HuH-7 (cell line): ENCODE measurements at regions not wholly inside any gene's neighbourhood (a gene's known extent, or its start where the extent isn't known, plus 50 kb on each side); places are given as distances from the start of the nearest gene placed in this dataset.
"Not testable (repeated sequence)": the region's sequence is repeated elsewhere in the genome, so short reads cannot be mapped to it uniquely, and the experiment has no call there.

Experiments used
- DNase-seq: peaks from one replicate; pipeline ENCODE4 v3.0.0; 2011; ENCODE audit warnings: low spot score

DNA sequence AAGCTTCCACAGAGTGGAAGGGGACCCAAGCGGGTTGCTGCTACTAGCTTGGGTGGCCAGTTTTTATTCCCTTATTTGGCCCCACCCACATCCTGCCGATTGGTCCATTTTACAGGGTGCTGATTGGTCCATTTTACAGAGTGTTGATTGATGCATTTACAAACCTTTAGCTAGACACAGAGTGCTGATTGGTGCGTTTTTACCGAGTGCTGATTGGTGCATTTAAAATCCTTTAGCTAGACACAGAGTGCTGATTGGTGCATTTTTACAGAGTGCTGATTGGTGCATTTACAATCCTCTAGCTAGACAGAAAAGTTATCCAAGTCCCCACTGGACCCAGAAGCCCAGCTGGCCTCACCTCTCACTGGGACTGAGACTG lies 187.0 kb upstream of the KCNMB2 start:
- DNase-seq, result not testable (repeated sequence)

DNA sequence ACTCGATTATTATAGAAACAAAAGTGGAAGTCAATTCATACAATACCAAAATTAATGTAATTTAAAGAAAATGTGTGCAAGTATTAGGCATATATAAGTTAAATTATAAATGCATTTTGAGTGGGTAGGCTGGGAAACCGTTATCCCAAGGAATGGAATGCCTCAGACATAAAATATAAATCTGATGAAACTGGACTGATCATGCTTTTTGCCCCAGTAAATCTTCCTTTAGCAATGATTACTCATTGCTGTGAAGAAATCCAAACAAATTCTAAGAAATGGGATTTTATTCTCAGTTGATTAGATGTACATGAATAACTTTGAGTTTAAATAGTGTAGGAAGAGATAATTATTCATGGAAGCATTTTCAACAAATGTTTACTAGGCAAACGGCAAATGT lies 185.5 kb upstream of the KCNMB2 start:
- DNase-seq, result no peak

DNA sequence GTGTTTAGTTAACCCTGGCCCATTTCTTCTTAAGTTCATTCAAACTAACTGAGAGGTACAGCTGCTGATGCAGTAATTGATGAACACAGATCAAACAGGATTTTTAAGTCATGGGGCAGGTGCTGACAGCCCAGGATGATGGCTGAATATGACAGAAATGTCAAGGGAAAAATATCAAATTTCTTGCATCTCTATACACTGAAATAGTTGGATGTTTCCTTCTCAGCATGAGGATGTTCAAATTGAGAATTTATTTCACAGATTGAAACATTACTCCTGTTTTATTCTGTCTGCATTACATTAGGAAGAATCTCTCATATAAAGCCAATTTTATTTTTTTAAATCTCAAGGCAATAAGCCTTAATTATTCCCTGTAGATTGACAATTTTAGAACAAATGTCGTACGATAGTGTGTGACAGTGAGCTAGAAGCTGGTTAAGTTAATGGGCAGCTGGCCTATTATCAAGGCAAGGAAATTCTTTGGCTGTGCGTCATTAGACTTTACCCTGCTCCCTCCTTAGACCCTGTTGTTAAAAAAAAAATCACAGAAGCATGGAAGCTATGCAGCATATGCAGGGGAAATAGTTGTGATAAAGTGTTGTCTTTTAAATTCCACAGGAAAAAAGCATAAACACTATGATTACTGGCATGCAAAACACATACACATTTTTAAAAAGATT lies 183.8 kb upstream of the KCNMB2 start:
- DNase-seq, result no peak

DNA sequence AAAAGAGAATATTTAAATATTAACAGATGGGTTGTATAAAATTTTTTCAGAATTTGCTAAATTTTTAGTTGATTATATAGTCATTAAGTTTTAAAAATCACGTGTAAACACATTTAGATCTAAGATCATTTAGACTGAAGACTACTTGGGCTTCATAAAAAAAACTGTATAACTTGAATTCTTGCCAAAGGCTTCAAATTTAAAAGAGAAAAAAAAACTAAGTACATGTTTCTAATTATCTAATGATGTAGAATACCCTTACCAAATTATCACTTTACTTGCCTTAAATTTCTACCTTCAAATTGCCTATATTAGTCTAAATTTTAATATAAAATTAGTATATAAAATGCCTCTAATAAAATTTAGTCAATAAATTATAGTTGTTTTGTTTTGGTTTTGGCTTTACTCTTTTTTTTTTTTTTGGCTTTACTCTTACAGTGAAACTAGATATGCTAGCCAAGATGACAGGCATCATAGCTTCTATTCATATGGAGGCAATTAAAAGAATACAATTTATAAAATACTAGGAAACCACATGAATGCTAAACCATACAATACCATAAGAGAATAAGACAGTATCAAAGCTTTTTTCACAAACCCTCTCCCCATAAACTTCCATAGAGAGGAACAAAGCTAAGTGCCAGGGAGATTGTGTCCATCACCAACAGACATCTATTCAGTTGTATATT lies 183.1 kb upstream of the KCNMB2 start:
- no peak for DNase-seq

DNA sequence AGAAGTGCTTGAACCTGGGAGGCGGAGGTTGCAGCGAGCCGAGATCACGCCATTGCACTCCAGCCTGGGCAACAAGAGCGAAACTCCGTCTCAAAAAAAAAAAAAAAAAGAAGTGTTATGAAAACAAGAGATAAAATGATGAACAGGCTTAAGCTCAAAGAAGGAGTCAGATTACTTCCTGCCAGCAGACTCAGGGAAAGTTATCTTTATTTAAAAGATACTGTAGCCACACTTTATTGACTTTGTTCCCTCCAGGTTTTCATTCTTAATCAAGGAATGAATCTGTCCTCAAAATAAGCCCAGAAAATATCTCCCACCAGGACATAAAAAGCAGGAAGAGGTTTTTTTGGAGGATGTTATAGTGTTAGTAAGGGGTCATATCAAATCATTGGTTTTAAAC lies 176.5 kb upstream of the KCNMB2 start:
- no peak for DNase-seq

DNA sequence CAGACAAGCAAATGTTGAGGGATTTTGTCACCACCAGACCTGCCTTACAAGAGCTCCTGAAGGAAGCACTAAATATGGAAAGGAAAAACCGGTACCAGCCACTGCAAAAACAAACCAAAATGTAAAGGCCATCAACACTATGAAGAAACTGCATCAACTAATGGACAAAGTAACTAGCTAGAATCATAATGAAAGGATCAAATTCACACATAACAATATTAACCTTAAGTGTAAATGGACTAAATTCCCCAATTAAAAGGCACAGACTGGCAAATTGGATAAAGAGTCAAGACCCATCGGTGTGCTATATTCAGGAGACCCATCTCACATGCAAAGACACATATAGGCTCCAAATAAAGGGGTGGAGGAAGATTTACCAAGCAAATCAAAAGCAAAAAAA lies 173.2 kb upstream of the KCNMB2 start:
- not testable (repeated sequence) for DNase-seq

DNA sequence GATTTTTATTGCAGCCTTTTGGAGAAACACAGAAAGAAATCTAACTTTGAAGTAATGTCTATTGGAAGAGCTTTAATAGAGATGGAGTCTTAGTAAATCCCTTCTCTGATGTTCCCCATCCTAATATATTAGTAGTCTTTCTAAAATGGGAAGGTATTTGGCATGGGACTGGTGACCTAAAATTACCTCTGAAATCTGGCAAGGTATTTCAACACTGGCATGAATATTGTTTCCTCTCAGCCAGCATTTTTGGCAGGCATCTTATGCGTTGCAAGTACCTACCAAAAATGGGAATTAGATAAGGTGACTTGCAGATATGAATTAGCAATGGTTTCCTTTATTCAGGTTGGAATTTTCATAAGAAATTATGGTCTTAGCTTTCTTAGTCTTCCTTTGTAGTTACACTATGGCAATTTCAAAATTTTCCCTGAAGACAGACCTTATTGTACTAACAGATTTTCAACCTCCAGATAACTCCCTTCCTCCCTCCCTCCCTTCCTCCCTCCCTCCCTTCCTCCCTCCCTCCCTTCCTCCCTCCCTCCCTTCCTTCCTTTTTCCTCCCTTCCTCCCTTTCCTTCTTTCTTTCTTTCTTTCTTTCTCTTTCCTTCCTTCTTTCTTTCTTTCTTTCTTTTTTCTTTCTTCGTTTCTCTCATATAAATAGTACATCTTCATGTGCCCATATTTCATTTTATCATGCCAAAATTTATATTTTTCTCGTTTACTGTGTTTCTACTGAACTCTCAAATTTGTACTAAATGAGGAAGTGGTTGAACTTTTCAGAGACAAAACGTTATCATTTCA lies 168.2 kb upstream of the KCNMB2 start:
- DNase-seq, result no peak

DNA sequence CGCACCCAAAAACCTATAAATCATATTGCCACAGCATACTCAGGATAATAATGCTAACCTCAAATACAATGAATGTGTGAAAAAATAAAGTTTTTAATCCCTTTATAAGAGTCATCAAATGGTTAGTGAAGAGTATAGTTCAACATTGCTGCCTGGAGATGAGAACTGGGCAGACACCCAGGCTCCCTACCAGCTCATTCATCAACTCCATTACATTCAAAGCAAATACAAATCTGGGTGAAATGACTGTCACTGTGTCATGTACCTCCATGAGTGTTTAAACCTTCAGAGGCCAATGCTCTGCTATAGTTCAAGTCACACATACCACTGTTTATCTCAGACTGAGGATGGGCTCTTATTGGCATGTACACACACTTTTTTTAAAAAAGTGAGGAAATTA lies 167.2 kb upstream of the KCNMB2 start:
- DNase-seq, result no peak

DNA sequence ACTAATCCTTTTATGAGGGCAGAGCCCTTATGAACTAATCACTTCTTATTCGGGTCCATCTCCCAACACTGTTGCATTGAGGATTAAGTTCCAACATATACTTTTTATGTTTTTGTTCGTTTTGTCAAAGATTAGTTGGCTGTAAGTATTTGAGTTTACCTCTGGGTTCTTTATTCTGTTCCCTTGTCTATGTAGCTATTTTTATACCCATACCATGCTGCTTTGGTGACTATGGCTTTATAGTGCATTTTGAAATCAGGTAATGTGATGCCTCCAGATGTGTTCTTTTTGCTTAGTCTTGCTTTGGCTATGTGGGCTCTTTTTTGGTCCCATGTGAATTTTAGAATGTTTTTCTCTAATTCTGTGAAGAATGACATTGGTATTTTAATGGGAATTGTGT lies 166.4 kb upstream of the KCNMB2 start:
- DNase-seq, result no peak

DNA sequence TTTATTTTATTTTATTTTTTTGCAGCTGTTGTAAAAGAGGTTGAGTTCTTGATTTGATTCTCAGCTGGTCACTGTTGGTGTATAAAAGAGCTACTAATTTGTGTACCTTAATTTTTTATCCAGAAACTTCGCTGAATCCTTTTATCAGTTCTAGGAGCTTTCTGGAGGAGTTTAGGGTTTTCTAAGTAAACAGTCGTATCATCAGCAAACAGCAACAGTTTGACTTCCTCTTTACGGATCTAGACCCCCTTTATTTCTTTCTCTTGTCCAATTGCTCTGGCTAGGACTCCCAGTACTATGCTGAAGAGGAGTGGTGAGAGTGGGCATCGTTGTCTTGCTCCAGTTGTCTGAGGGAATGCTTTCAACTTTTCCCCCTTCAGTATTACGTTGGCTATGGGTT lies 165.8 kb upstream of the KCNMB2 start:
- DNase-seq, result no peak

DNA sequence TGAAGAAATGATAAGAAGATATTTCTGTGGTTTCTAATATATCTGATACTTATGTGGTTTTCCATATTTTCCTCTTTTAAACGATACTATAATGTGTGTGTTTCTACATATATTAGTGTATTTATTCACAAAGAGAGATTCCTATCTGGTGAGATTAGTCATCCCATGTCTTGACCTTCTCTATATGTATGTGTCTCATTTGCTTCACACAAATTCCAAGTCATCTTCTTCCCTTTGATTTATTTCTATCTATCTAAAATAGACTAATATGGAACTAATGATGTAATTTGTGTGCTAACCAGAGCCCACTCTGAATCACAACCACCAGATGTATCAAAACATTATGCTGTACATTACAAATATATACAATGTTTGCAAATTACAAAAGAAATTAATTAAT lies 154.7 kb upstream of the KCNMB2 start:
- DNase-seq, result no peak

DNA sequence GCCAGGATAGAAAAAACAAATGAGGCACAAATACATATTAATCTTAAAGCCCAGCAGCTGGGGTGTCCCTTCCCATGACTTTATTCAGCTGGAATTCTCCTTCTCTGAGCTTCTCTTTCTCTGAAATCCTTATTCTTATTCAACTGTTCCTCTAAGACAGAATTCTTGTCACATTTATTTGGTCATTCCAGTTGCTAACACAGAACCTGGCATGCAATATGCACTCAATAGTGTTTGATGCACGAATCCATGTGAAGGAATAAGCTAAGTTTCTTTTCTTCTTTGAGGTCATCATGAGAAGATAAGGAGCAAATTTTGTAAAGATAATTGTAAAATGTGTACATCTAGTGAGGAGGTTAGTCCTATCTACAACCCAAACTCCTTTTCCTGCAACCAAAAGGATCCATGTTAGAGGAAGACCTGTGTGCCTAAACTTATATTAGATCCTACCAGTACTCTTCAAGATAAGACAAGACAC lies 154.2 kb upstream of the KCNMB2 start:
- no peak for DNase-seq

DNA sequence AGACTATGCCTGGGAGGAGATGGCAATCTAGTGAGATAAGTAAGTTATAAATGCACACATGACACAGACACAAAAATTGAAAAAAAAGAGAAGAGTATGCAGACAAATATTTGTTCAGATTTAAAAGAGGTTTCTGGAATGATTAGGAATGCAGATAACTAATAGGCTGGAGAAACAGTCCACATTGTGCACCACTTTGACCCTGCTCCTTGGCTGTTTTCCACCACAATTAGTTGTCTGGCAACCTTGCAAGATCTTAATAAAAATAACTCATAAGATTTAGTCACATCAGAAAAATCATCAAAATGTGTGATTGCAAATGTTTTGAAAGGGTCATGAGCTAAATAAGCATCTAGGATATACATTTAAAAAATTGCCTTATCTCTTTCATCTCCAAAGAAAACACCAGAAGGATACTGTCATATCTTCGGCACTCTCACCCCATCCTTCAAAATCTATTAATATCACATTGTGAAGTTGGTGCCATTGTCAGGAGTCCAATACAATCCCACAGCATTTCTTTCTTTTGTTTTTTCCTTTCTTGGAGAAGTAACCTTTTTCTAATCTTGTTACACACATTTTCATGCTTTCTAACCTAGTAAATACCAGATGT lies 153.7 kb upstream of the KCNMB2 start:
- DNase-seq, result no peak

DNA sequence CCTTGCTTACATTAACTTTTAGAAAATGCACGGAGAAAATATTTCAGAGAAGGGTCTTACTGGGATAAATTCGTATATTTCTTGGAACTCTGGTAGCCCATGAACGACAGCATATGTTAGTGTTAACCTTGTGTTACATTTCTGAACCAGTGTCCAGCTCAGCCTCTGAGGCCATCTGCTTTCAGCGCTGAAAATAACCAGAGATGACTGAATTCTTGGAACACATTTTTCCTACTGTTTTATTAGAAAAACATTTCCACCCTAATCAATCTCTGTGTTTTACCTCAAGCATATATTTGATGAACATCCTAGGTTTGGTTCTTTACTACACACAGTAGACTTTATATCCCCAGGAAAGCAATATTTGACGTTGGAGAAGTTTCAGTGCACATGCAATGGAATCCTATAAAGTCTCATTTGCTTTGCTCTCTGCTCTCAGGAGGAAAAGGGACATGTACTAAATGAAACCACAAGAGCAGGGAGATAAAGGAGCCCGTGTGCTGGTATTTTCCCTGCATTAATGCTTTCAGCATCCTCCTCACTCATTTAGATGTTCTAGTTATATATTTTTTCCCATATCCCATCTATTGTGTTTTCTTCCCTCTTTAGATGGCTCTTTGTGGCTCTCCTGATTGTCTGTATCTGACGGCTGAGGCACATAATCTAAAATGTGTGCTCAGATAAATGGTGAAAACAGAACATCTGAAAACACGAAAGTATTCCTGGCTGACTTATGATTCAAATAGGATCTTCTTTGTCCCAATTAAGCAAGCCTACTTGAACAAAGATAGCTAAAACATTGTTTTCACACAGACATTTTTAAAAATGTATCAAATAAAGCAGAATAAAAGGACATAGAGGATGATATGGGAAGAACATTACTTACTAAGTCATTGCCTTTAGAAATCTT lies 151.7 kb upstream of the KCNMB2 start:
- DNase-seq, result no peak

DNA sequence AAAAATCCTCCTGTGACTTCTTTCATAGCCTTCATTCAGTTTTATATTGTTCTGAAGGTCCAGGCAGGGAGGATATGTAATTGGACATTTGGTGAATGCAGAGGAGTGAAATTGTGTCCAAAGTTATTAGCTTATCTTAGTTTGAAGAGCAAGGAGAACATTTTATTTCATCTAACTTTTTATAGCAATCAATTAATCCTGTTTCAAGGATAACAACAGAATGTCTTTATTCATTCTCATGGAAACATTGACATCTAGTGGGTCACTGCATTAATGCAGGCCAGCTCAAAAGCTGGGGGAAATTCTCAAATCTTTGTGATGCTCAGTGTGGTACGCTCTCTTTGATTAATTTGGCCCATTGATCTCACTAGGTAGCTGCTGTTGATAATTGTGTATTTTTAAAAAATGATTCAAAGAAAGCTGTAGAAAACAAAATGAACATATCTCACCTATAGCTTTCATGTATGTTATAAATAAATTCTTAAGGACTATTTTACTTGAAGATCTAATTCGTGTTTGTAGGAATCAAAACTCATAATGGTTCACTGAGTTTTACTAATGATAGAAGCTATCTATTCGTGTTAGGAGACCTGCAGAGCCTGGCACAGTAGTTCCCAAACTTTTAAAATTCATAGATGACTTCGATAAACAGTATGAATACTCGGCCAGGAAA lies 150.8 kb upstream of the KCNMB2 start:
- DNase-seq, result peak; percentile 7

DNA sequence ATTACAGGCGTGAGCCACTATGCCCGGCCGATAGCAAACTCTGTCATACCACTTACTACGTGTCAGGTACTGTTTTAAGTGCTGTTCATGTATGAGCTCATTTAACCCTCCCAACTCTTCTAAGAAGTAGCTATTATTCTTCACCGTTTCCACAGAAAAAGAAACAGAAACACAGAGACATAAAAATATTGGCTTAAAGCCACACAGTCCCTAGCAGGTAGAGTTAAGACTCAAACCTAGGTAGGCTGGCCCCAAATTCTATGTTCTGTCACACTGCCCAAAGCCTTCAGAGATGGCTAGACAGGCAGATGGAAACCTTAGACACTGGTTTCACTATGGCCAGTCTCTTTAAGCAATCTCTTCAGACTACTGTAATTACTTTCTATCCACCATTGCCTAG lies 149.8 kb upstream of the KCNMB2 start:
- DNase-seq, result no peak

DNA sequence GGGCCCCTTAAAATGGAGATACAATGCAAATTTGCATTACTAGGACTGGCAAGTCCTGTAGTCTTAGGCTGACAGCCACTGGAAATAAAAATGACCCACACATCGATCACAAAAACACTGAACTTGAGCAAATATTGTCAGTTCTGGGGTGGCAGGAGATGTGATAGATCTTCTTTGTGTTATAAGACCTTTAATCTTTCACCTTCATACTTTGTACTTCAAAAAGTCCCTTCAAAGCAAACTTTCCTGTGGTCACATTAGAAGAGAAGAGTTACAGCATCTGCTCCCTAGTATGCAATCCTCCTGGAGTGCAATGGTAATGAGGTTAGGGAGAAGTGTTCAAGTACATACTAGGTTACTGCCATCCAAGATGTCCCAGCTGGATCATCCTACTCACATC lies 149.4 kb upstream of the KCNMB2 start:
- no peak for DNase-seq

DNA sequence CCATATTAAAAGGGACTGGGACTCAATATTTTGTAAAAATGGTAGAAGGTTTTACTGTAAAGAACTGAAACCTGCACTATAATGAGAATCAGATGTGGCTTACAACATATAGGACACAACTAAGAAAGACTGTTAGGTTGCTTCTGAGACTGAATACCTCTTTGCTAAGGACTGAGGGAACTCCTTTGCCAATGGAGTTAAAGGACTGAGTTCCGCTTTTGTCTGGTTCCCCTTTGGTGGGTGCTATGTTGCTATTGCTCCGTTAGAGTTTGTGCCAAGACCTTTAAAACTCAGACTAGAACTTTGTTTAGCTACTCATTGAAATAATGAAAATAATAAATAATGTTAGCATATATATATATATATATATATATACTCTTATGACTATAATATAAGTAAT lies 147.8 kb upstream of the KCNMB2 start:
- no peak for DNase-seq

DNA sequence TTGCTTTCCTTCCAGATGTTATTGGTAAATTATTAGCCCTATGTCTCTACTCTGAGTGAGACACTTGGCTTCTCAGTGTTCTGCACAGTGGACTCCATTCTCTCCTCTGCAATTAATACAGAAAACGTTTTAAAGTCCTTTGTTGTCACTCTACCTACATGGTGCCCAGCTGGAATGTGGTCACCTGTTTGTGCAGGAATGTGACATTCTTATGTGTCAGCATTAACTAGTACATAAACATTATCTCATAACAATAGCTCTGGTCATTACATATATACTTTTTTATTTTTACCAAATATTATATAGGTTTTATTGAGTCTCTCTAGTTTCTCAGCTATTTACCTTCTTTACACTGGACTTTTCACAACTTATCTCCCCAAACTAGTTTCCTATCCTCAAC lies 147.0 kb upstream of the KCNMB2 start:
- no peak for DNase-seq

DNA sequence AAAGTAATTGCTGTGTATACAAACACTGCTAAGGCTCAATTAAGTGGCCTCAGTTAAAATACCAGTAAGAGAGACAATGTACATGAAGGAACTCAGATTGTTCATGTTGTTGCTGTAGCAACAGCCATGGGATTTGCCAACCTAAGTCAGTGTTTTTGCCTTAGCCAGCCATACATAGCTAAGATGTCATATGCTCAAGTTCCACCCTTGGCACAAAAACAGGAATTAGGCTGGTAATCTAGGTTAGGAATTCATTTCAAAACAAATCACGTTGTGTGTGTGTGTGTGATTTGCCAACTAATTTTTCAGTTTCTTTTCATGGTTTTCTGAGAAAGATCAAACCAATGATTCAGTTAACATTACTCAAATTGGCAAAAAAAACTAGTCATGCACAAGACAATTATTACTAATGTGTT lies 143.7 kb upstream of the KCNMB2 start:
- no peak for DNase-seq

DNA sequence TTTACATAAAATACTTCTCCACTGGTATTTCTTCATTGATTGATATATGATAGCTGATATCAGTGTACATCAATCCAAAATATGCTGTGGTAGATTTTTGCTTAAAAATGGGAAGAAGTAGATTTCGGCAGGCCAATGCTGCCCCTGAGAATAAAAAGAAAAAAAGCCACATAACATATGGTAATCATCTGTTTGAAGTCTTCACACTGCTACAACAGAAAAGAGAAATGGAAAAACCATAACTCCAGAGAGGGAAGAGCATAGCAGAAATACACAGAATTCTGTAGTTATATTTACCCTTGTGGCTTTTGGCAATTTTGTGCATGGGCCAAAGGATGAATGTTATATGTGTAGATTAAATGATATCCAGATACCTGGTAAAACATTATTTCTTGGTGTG lies 143.1 kb upstream of the KCNMB2 start:
- DNase-seq, result no peak
